Activated naive CD4-positive, alpha-beta T cell treated with anti-CD3 and anti-CD28 coated beads, Interleukin-2, amount 50 U/mL, for 72 hours (primary cell): ENCODE measurements at regions not wholly inside any gene's neighbourhood (a gene's known extent, or its start where the extent isn't known, plus 50 kb on each side); places are given as distances from the start of the nearest gene placed in this dataset.

Experiments
- ATAC-seq, 2 donors: fragments of 150-1000 bp; cut with Tn5 transposase; 2 replicates each; pipeline ENCODE4 v1.10.0; 2021; ENCODE audit warnings: mild to moderate bottlenecking in 2 of 2, moderate library complexity in 2 of 2
- DNase-seq, 2 donors: peaks; one replicate each; pipeline ENCODE4 v3.0.0; 2021 to 2022; ENCODE audit warnings: low spot score in 2 of 2
- H3K27ac Mint-ChIP-seq, 2 donors: one replicate each; pipeline ENCODE4 v1.8.0; 2022; ENCODE audit warnings: mild to moderate bottlenecking in 2 of 2, mixed read lengths in 2 of 2
- H3K36me3 Mint-ChIP-seq, 2 donors: one replicate each; pipeline ENCODE4 v1.8.0; 2022; ENCODE audit warnings: mixed read lengths in 2 of 2
- H3K9me3 Mint-ChIP-seq, 2 donors: one replicate each; pipeline ENCODE4 v1.8.0; 2022; ENCODE audit warnings: mixed read lengths in 2 of 2

DNA sequence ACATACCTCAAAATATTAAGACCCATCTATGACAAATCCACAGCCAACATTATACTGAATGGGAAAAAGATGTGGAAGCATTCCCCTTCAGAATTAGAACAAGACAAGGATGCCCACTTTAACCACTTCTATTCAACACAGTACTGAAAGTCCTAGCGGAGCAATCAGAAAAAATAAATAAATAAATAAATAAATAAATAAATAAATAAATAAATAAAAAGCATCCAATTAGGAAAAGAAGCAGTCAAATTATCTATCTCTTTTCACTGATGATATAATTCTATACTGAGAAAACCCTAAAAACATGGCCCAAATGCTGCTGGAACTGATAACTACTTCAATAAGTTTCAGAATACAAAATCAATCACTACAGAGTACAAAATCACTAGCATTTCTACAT, 67.5 kb downstream of the PRR32 start:
- Mint-ChIP-seq H3K36me3 (no peaks in the 10 kb centered on the region), H3K9me3 (peaks cover 0 to 5% of the 10 kb centered on the region in 2 donors), H3K27ac (no peak overlapping the region)
- ATAC-seq: no peak
- DNase-seq: no peak

- ATAC-seq (no peak), DNase-seq (no peak)
- Mint-ChIP-seq H3K9me3 (no peaks in the 10 kb centered on the region), H3K27ac (no peak overlapping the region), H3K36me3 (no peaks in the 10 kb centered on the region)
Observed at GRCh38 chrX:126900937-126901336, 81.4 kb downstream of the PRR32 start.

GRCh38 chrX:126929071-126929470, 109.5 kb downstream of the PRR32 start:
- no peak overlapping the region for H3K27ac Mint-ChIP-seq
- no peaks in the 10 kb centered on the region for H3K9me3 Mint-ChIP-seq
- no peak for ATAC-seq
- no peak for DNase-seq
- no peaks in the 10 kb centered on the region for H3K36me3 Mint-ChIP-seq

DNA sequence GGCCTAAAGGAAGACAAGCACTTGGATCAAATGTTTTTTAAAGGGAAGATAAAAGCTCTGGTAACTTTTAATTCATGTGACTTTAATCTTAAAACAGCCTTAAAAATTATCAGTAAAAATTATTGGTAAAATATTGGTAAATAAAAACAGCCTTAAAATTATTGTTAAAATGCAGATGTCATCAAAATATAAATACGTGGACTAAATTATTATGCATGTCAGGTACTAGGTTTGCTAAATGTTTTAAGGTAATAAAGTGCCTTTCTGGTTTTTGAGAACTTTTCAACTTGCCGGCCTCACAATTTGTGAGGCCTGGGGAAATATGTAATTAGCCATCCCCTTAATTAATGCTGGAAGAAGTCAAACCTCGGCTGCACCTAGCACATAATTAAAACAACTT, 147.7 kb downstream of the PRR32 start:
- Mint-ChIP-seq H3K27ac (no peak overlapping the region), H3K9me3 (peaks cover 0 to 8% of the 10 kb centered on the region in 2 donors), H3K36me3 (no peaks in the 10 kb centered on the region)
- no peak for ATAC-seq
- no peak for DNase-seq

DNA sequence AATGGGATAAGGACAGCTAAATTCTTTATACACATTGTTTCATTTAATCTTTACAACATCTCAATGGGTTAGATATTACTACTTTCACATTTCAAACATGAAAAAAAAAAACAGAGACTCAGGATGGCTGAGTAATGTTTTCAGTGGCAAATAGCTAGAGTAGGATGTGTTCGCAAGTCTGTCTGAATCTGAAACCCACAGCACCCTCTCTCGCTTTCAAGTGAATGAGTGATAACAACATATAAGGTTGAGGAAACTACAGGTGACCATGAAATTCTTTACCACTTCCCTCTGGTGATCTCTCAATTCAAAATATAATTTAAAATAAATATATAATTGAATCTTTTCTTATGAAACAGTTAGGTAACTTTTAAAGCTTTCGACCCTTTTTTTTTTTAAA, 162.6 kb downstream of the PRR32 start:
- ATAC-seq: no peak
- Mint-ChIP-seq H3K36me3 (no peaks in the 10 kb centered on the region), H3K27ac (no peak overlapping the region), H3K9me3 (peaks cover 4 to 5% of the 10 kb centered on the region in 2 donors)
- DNase-seq: no peak

DNA sequence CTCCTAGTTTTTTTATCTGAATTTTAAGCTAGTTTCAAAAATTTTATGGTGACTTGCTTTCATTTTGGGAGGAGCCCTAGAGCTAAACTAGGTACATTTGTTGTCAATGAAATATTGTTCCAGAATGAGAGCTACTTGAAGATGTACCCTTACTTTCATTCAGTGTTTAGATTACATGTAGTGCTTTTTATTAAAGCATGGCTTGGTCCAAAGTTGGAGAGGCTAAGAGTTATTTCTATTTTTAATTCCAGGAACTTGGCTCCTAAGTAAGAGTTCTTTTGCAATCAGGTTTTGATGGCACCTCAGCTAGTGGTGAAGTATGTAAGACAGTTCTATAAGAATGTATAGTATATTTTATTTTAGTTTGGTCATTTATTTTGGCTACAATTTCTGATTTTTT, 165.5 kb downstream of the PRR32 start:
- H3K9me3 Mint-ChIP-seq: peaks cover 4 to 5% of the 10 kb centered on the region in 2 donors

GRCh38 chrX:126985981-126986380, 166.5 kb downstream of the PRR32 start:
- Mint-ChIP-seq H3K9me3 (peaks cover 4 to 5% of the 10 kb centered on the region in 2 donors), H3K27ac (no peak overlapping the region), H3K36me3 (no peaks in the 10 kb centered on the region)
- no peak for DNase-seq
- no peak for ATAC-seq

More for the DNA sequence above, 165.5 kb downstream of the PRR32 start:
- no peak overlapping the region for H3K27ac Mint-ChIP-seq
- no peak for ATAC-seq
- no peak for DNase-seq
- H3K36me3 Mint-ChIP-seq: no peaks in the 10 kb centered on the region

DNA sequence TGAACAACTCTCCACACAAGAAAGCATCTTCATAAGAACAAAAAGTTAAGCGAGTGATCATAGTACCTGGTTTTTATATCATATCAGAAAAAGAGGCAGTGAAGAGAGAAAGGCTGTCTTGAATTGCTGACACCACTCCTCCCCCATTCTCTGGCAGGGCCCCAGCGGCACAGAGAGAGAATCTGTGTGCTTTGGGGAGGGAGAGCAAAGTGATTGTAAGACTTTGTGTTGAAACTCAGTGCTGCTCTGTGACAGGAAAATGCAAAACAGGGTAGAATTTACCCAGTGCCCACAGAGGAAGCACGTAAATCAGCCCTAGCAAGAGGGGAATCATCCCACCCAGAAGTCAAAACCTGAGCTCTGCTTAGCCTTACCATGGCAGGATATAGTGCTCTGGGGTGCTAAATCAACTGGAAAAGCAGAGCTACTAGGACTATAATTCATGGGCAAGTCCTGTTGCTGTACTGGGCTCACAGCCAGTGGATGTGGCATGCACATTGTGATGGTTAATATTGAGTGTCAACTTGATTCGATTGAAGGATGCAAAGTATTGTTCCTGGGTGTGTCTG, 174.6 kb downstream of the PRR32 start:
- Mint-ChIP-seq H3K9me3 (no peaks in the 10 kb centered on the region), H3K36me3 (no peaks in the 10 kb centered on the region), H3K27ac (no peak overlapping the region)
- ATAC-seq (no peak), DNase-seq (no peak)

DNA sequence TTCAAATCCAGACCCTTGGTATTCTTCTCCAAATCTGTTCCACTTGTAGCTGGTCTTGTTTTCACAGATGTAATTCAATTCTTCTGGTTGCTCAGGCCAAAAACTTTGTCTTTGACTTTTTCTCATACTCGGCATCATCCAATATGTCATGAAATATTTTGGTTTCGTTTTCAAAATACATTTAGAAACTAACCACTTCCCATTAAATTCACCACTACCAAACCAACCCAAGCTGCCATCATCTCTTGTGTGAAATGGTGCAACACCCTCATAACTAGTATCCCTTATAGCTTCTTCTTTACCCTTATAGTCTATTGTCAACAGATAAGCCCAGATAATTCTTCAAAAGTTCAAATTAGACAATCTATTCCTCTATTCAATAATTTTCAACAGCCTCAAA, 192.1 kb downstream of the PRR32 start:
- Mint-ChIP-seq H3K9me3 (peaks cover 5 to 10% of the 10 kb centered on the region in 2 donors), H3K36me3 (no peaks in the 10 kb centered on the region), H3K27ac (no peak overlapping the region)
- ATAC-seq: no peak
- DNase-seq: no peak

- H3K27ac Mint-ChIP-seq: no peak overlapping the region
- H3K9me3 Mint-ChIP-seq: peaks cover 6% of the 10 kb centered on the region in 2 donors
- DNase-seq (no peak), ATAC-seq (no peak)
- no peaks in the 10 kb centered on the region for H3K36me3 Mint-ChIP-seq
Observed at GRCh38 chrX:127025013-127025412, 205.5 kb downstream of the PRR32 start.

GRCh38 chrX:127030016-127030748, 210.7 kb downstream of the PRR32 start:
- no peak for ATAC-seq
- H3K27ac Mint-ChIP-seq: no peak overlapping the region
- H3K9me3 Mint-ChIP-seq: peaks cover 6% of the 10 kb centered on the region in 2 donors
- H3K36me3 Mint-ChIP-seq: no peaks in the 10 kb centered on the region
- no peak for DNase-seq

- ATAC-seq (no peak), DNase-seq (no peak)
- Mint-ChIP-seq H3K36me3 (no peaks in the 10 kb centered on the region), H3K27ac (no peak overlapping the region), H3K9me3 (peaks cover 0 to 5% of the 10 kb centered on the region in 2 donors)
Observed at GRCh38 chrX:127037159-127037558, 217.6 kb downstream of the PRR32 start.

GRCh38 chrX:127038065-127038464, 218.5 kb downstream of the PRR32 start:
- no peaks in the 10 kb centered on the region for H3K36me3 Mint-ChIP-seq
- peaks cover 0 to 5% of the 10 kb centered on the region in 2 donors for H3K9me3 Mint-ChIP-seq
- no peak for DNase-seq
- no peak overlapping the region for H3K27ac Mint-ChIP-seq
- ATAC-seq: no peak

GRCh38 chrX:127057891-127058619, 238.5 kb downstream of the PRR32 start:
- peaks cover 4 to 6% of the 10 kb centered on the region in 2 donors for H3K9me3 Mint-ChIP-seq
- H3K36me3 Mint-ChIP-seq: peaks cover 0 to 6% of the 10 kb centered on the region in 2 donors

DNA sequence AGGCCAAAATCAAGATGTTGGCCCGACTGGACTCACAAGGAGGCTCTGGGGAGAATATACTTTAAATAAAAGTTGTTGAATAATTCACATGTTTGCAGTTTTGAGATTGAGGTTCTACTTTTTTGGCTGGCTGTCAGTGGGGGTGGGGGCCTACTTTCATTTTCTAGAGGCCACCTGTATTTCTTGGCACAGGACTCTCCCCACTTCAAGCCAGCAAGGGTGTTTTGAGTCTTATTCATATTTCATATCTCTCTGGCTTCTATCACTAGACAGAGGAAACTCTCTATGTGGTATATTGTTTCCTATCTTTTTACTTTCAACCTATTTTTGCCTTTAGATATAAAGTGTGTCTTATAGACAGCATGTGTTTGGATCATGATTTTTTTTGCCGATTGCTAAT, 266.4 kb downstream of the PRR32 start:
- no peak for DNase-seq
- H3K36me3 Mint-ChIP-seq: no peaks in the 10 kb centered on the region
- ATAC-seq: no peak
- H3K9me3 Mint-ChIP-seq: peaks cover 0 to 4% of the 10 kb centered on the region in 2 donors
- no peak overlapping the region for H3K27ac Mint-ChIP-seq

More at GRCh38 chrX:127057891-127058619, 238.5 kb downstream of the PRR32 start:
- no peak for ATAC-seq
- no peak overlapping the region for H3K27ac Mint-ChIP-seq
- no peak for DNase-seq

GRCh38 chrX:127112726-127113125, 293.2 kb downstream of the PRR32 start:
- DNase-seq: no peak
- no peak for ATAC-seq
- Mint-ChIP-seq H3K36me3 (peaks cover 0 to 13% of the 10 kb centered on the region in 2 donors), H3K27ac (no peak overlapping the region), H3K9me3 (peaks cover 12 to 15% of the 10 kb centered on the region in 2 donors)

DNA sequence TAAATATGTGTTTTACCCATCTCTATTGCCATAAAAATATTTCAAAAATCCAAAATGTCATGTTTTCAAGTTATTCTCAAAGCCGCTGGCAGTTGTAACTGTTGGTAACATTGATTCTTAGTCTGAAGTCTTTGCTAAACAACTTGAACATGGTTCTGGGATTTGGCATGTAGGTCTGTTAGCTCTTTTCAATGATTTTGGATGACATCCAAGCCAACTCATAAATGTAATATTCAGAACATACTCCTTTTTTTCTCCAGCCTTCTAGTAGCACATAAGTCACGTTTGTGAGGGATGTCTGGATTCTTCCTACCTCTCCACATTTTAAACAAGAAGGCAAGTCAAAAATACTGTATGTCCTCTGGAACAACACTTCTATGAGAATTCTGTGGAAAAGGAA, 305.3 kb downstream of the PRR32 start:
- Mint-ChIP-seq H3K9me3 (no peaks in the 10 kb centered on the region), H3K36me3 (no peaks in the 10 kb centered on the region), H3K27ac (no peak overlapping the region)
- ATAC-seq (no peak), DNase-seq (no peak)
